NK-92 treated with Interleukin-12 subunit alpha and Interleukin-12 subunit beta, amount 100 ng/mL, for 24 hours (cell line): ENCODE measurements at regions not wholly inside any gene's neighbourhood (a gene's known extent, or its start where the extent isn't known, plus 50 kb on each side); places are given as distances from the start of the nearest gene placed in this dataset.
"Not testable (repeated sequence)": the region's sequence is repeated elsewhere in the genome, so short reads cannot be mapped to it uniquely, and the experiment has no call there.

ENCODE experiments used
- DNase-seq: peaks from one replicate; lab custom pipeline; 2025; lab: John Stamatoyannopoulos, UW

GRCh38 chr21:35525443-35525842, 476.3 kb upstream of the RUNX1 start:
- peak; percentile 5 for DNase-seq

GRCh38 chr21:35521852-35522505, 472.9 kb upstream of the RUNX1 start:
- DNase-seq = no peak

- no peak for DNase-seq
Measured at GRCh38 chr21:35521293-35521692, 472.2 kb upstream of the RUNX1 start.

GRCh38 chr21:35520856-35521255, 471.8 kb upstream of the RUNX1 start:
- DNase-seq = no peak

- DNase-seq = no peak
Measured at GRCh38 chr21:35520302-35520701, 471.2 kb upstream of the RUNX1 start.

- no peak for DNase-seq
Measured at GRCh38 chr21:35517865-35518264, 468.8 kb upstream of the RUNX1 start.

GRCh38 chr21:35516292-35516691, 467.2 kb upstream of the RUNX1 start:
- DNase-seq = not testable (repeated sequence)

- DNase-seq = no peak
Measured at GRCh38 chr21:35512346-35512745, 463.2 kb upstream of the RUNX1 start.

- DNase-seq = no peak
Measured at GRCh38 chr21:35511696-35512162, 462.6 kb upstream of the RUNX1 start.

- DNase-seq = no peak
Measured at GRCh38 chr21:35510957-35511695, 462.0 kb upstream of the RUNX1 start.

GRCh38 chr21:35510294-35510693, 461.2 kb upstream of the RUNX1 start:
- no peak for DNase-seq

GRCh38 chr21:35509001-35509704, 460.1 kb upstream of the RUNX1 start:
- DNase-seq = no peak

GRCh38 chr21:35508139-35508888, 459.2 kb upstream of the RUNX1 start:
- DNase-seq = peak; percentile 23

GRCh38 chr21:35507181-35507759, 458.2 kb upstream of the RUNX1 start:
- no peak for DNase-seq

- DNase-seq = no peak
Measured at GRCh38 chr21:35506771-35507170, 457.7 kb upstream of the RUNX1 start.

- no peak for DNase-seq
Measured at GRCh38 chr21:35506352-35506751, 457.2 kb upstream of the RUNX1 start.

- DNase-seq = no peak
Measured at GRCh38 chr21:35504951-35505466, 455.9 kb upstream of the RUNX1 start.

- DNase-seq = no peak
Measured at GRCh38 chr21:35504277-35504676, 455.2 kb upstream of the RUNX1 start.

GRCh38 chr21:35503671-35504070, 454.6 kb upstream of the RUNX1 start:
- no peak for DNase-seq

- DNase-seq = no peak
Measured at GRCh38 chr21:35502821-35503220, 453.7 kb upstream of the RUNX1 start.

- DNase-seq = not testable (repeated sequence)
Measured at GRCh38 chr21:35497522-35497921, 448.4 kb upstream of the RUNX1 start.
